GM23248 (cell line): ENCODE measurements at regions not wholly inside any gene's neighbourhood (a gene's known extent, or its start where the extent isn't known, plus 50 kb on each side); places are given as distances from the start of the nearest gene placed in this dataset.

Experiments
- DNase-seq: peaks from one replicate; pipeline ENCODE4 v3.0.0-alpha.2; 2015
- H2AFZ ChIP-seq: fragments of 200-600 bp; sonication (generic); 2 replicates; pipeline ENCODE4 v1.6.1; 2016; ENCODE audit warnings: antibody characterized with exemption
- H3F3A ChIP-seq: fragments of 200-600 bp; sonication (generic); 2 replicates; pipeline ENCODE4 v1.6.1; 2016; ENCODE audit warnings: mild to moderate bottlenecking, antibody characterized with exemption, mixed run types; ENCODE audit not compliant: insufficient read depth
- H3K27ac ChIP-seq: fragments of 200-600 bp; sonication (generic); 2 replicates; pipeline ENCODE4 v1.5.1; 2016; ENCODE audit warnings: mild to moderate bottlenecking
- H3K27me3 ChIP-seq: fragments of 200-600 bp; sonication (generic); replicated peaks from 2 replicates; pipeline ENCODE4 v1.6.1; 2016; ENCODE audit warnings: mild to moderate bottlenecking; ENCODE audit not compliant: insufficient read depth
- H3K36me3 ChIP-seq: fragments of 200-600 bp; sonication (generic); 2 replicates; pipeline ENCODE4 v1.6.1; 2016; ENCODE audit warnings: low read depth, mild to moderate bottlenecking
- H3K4me1 ChIP-seq: fragments of 200-600 bp; sonication (generic); 2 replicates; pipeline ENCODE4 v1.6.1; 2016; ENCODE audit warnings: mild to moderate bottlenecking; ENCODE audit not compliant: insufficient read depth
- H3K4me2 ChIP-seq: fragments of 200-600 bp; sonication (generic); one replicate; pipeline ENCODE4 v1.6.1; 2016; ENCODE audit warnings: mild to moderate bottlenecking; ENCODE audit not compliant: unreplicated experiment
- H3K4me3 ChIP-seq: fragments of 200-600 bp; sonication (generic); 2 replicates; pipeline ENCODE4 v1.5.1; 2016; ENCODE audit warnings: mild to moderate bottlenecking
- H3K79me2 ChIP-seq: fragments of 200-600 bp; sonication (generic); 2 replicates; pipeline ENCODE4 v1.6.1; 2016; ENCODE audit warnings: mild to moderate bottlenecking; ENCODE audit not compliant: insufficient read depth
- H3K9ac ChIP-seq: fragments of 200-600 bp; sonication (generic); 2 replicates; pipeline ENCODE4 v1.6.1; 2016; ENCODE audit warnings: mild to moderate bottlenecking
- H3K9me2 ChIP-seq: fragments of 200-600 bp; sonication (generic); 2 replicates; pipeline ENCODE4 v1.6.1; 2016; ENCODE audit warnings: mixed run types, mild to moderate bottlenecking, moderate library complexity; ENCODE audit not compliant: insufficient read depth
- H3K9me3 ChIP-seq: fragments of 200-600 bp; sonication (generic); one replicate; pipeline ENCODE4 v1.6.1; 2017; ENCODE audit warnings: low read depth
- H4K20me1 ChIP-seq: fragments of 200-600 bp; sonication (generic); 2 replicates; pipeline ENCODE4 v1.6.0; 2016; ENCODE audit not compliant: insufficient read depth
- EZH2 ChIP-seq: fragments of 200-600 bp; sonication (generic); IDR thresholded peaks from 2 replicates; pipeline ENCODE4 v1.6.1; 2018; ENCODE audit warnings: antibody characterized with exemption, mild to moderate bottlenecking; ENCODE audit not compliant: insufficient read depth, poor library complexity, severe bottlenecking
- EZH2phosphoT487 ChIP-seq: fragments of 200-600 bp; sonication (generic); IDR thresholded peaks from 2 replicates; pipeline ENCODE4 v1.6.1; 2018; ENCODE audit warnings: antibody characterized with exemption, moderate library complexity, mild to moderate bottlenecking, low read depth; ENCODE audit not compliant: insufficient read depth
- WGBS, 2 experiments: methylation state at CpG; one replicate each; pipeline ENCODE4 v1.1.6; 2015 to 2017; ENCODE audit warnings: low lambda C conversion rate in 2 of 2, low coverage in 1 of 2; ENCODE audit errors: missing lambda C conversion rate in 2 of 2; 5-methylcytosine and 5-hydroxymethylcytosine counted together
- in situ Hi-C: fragments of 300-500 bp; cut with MboI; formaldehyde crosslinking; loops from 2 replicates; pipeline ENCODE4 v1.15.0; 2020

DNA sequence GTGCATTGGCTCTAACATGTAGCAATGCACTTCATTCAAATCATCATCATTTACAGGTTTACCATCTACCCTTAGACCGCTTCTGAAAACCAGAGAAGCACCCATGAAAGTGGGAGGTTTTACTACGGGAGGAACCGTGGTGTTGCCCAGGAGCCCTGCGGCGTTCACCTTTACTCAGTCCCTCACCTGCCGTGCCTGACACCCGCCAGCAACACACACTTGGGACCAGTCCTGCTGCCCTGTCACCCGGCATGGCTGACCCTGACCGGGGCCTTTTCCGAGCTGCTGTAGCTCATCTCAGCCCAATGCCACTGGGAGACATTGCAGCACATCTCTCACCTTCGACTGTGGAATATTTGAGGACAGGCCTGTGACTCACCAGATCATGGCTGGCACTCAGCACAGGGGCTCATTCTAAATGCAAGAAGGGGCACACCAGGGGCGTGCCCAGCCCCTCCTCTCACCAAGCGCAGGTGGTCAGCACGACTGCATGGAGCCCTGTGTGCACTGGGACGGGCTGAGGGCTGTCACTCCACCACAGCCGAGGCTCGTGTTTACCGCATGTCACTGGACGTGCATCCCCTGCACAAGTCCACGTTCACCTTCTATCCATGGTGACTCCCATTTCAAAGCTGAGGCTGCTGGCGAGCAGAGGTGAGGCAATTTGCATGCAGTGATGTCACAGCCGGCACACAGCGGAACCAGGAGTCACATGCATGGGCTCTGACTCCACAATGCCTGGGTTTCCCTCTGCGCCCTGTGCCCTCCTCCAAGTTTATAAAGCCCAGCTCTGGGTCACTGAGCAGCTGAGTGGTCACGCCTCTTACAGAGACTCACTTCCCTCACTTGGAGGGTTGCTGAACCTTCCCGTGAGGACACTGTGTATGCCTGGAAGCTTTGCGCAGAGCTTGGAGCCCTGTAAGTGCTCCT is 76.7 kb upstream of the SNTG2 start:
- no peaks in the 10 kb centered on the region for H3K9me3 ChIP-seq
- no peaks in the 10 kb centered on the region for H3K36me3 ChIP-seq
- no peak overlapping the region for H3K27ac ChIP-seq
- no peaks in the 10 kb centered on the region for H3F3A ChIP-seq
- WGBS, 2 experiments = 54% methylated on average over 27 of the region's 27 CpGs
- no peak overlapping the region for H3K4me3 ChIP-seq
- H3K27me3 ChIP-seq = no peaks in the 10 kb centered on the region; the same call in 1 of the 2 replicates
- no peak overlapping the region for H2AFZ ChIP-seq
- no peak overlapping the region for H3K9ac ChIP-seq
- no peaks in the 10 kb centered on the region for H4K20me1 ChIP-seq
- no peaks in the 10 kb centered on the region for H3K79me2 ChIP-seq
- TF ChIP-seq EZH2phosphoT487 (no peak), EZH2 (no peak)
- in situ Hi-C loops = loop anchor here (25.0 kb wide), 1 partner anchor 663 kb away; no protein-coding TSS in a partner anchor
- no peak for DNase-seq
- no peaks in the 10 kb centered on the region for H3K4me1 ChIP-seq
- no peaks in the 10 kb centered on the region for H3K9me2 ChIP-seq
- no peak overlapping the region for H3K4me2 ChIP-seq

DNA sequence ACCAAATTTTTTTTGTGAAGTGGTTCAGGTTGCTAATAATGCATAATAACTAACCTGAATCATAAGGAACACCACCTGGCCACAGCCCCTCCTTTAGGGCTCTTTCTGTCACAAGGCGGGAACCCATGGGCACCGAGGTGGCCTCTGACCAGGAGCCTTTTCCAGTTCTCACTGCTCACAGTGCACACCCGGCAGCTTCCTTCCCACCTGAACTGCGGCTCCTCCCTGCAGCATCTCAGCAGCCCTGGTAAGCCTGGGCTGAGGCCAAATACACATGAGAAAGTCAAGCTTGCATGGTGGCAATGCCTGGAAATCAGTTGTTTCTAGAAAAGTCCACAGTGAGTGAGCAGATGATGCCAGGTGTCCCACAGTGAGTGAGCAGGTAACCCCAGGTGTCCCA is 77.6 kb upstream of the SNTG2 start:
- Histone ChIP-seq H3K9me3 (no peaks in the 10 kb centered on the region), H4K20me1 (no peaks in the 10 kb centered on the region), H3K36me3 (no peaks in the 10 kb centered on the region), H3K4me1 (no peaks in the 10 kb centered on the region), H3K4me2 (no peak overlapping the region), H3K27ac (no peak overlapping the region), H3K4me3 (no peak overlapping the region), H3K27me3 (no peaks in the 10 kb centered on the region; the same call in 1 of the 2 replicates), H3F3A (no peaks in the 10 kb centered on the region), H3K9me2 (no peaks in the 10 kb centered on the region), H3K79me2 (no peaks in the 10 kb centered on the region), H2AFZ (no peak overlapping the region), H3K9ac (no peak overlapping the region)
- no peak for DNase-seq
- in situ Hi-C loops = loop anchor here (25.0 kb wide), 1 partner anchor 664 kb away; no protein-coding TSS in a partner anchor
- TF ChIP-seq EZH2phosphoT487 = no peak
- no peak for TF ChIP-seq EZH2
- WGBS, 2 experiments = 51 to 58% methylated on average over 4 of the region's 4 CpGs

DNA sequence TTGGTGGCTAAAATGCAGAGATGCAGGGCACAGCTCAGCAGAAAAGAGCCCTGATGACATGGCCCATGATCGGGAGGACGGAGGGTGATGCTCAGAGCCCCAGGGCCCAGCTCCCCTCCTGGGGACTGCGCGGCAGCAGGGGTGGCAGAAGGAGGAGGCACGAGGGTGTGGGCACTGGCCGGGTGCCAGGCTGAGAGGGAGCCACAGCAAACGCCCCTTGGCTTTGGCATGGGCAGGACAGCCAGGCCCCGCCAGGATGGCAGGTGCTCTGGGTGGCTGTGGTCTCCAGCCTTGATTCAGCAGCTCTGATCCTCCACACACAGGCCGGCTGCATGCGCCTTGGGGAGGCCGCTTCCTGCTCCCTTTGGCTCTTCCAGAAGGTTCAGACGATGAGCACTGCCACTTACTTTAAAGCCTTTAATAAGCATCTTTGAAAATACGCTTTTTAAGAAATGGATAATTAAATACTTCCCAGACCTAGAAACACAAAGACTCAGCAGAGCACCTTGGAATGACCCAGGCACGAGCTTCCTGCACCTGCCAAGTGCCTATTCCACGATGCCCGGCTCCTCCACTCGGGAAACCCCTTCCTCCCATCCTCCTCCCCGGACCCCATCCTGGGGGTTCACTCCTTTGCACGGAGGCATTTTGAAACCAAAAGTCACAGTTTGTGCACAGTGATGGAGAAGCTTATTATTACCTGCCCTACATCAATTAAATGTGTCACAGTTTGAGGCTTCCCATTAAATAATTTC is 78.5 kb upstream of the SNTG2 start:
- Histone ChIP-seq H3K27me3 (no peaks in the 10 kb centered on the region; the same call in 1 of the 2 replicates), H3K9ac (no peak overlapping the region), H3K4me1 (no peaks in the 10 kb centered on the region), H3K4me3 (no peak overlapping the region), H3K9me3 (no peaks in the 10 kb centered on the region), H4K20me1 (no peaks in the 10 kb centered on the region), H3F3A (no peaks in the 10 kb centered on the region), H3K4me2 (no peak overlapping the region), H2AFZ (no peak overlapping the region), H3K36me3 (no peaks in the 10 kb centered on the region), H3K27ac (no peak overlapping the region), H3K79me2 (no peaks in the 10 kb centered on the region), H3K9me2 (no peaks in the 10 kb centered on the region)
- no peak for DNase-seq
- in situ Hi-C loops = loop anchor here (25.0 kb wide), 1 partner anchor 665 kb away; no protein-coding TSS in a partner anchor
- 45 to 54% methylated on average over 19 of the region's 19 CpGs for whole genome bisulfite sequencing, 2 experiments
- TF ChIP-seq EZH2phosphoT487 = no peak
- TF ChIP-seq EZH2 = no peak

GRCh38 chr2:871175-871727 is 79.4 kb upstream of the SNTG2 start:
- Histone ChIP-seq H3K4me3 (no peak overlapping the region), H4K20me1 (no peaks in the 10 kb centered on the region), H3K9me2 (no peaks in the 10 kb centered on the region), H3K9me3 (no peaks in the 10 kb centered on the region), H3K4me1 (no peaks in the 10 kb centered on the region), H3K27ac (no peak overlapping the region), H3K79me2 (no peaks in the 10 kb centered on the region), H2AFZ (no peak overlapping the region), H3K4me2 (no peak overlapping the region), H3F3A (no peaks in the 10 kb centered on the region), H3K36me3 (no peaks in the 10 kb centered on the region), H3K27me3 (no peaks in the 10 kb centered on the region; the same call in 1 of the 2 replicates), H3K9ac (no peak overlapping the region)
- in situ Hi-C loops = loop anchor here (25.0 kb wide), 1 partner anchor 666 kb away; no protein-coding TSS in a partner anchor
- TF ChIP-seq EZH2 (no peak), EZH2phosphoT487 (no peak)
- DNase-seq = no peak
- WGBS, 2 experiments = 66 to 67% methylated on average over 24 of the region's 24 CpGs
